Naive thymus-derived CD4-positive, alpha-beta T cell (primary cell): ENCODE measurements at regions not wholly inside any gene's neighbourhood (a gene's known extent, or its start where the extent isn't known, plus 50 kb on each side); places are given as distances from the start of the nearest gene placed in this dataset.

Source experiments
- ATAC-seq: fragments of 150-1000 bp; cut with Tn5 transposase; 2 replicates; pipeline ENCODE4 v1.10.0; 2021; ENCODE audit warnings: mild to moderate bottlenecking, moderate library complexity
- CTCF ChIA-PET: fragments of 350-600 bp; sonication (Branson Sonifier 250); formaldehyde crosslinking; loops from one replicate; lab custom pipeline; 2021; ENCODE audit warnings: antibody characterized with exemption; lab: Charles Lee
- POLR2A ChIA-PET: fragments of 350-600 bp; sonication (Branson Sonifier 250); formaldehyde crosslinking; loops from one replicate; lab custom pipeline; 2021; ENCODE audit warnings: antibody characterized with exemption, inconsistent platforms; lab: Charles Lee
- DNase-seq, 9 donors: peaks; one replicate each; pipeline versions ENCODE4 v3.0.0 to v3.0.0-alpha.2; 2020 to 2022; ENCODE audit warnings: mixed read lengths in 1 of 9
- H3K27ac ChIP-seq: one replicate; pipeline ENCODE4 v1.7.0; 2013; ENCODE audit warnings: mild to moderate bottlenecking, low read depth, low read length, moderate library complexity
- H3K27me3 ChIP-seq, 2 donors: one replicate each; pipeline ENCODE4 v1.7.0; 2013; ENCODE audit warnings: low read length in 2 of 2, mild to moderate bottlenecking in 2 of 2, moderate library complexity in 2 of 2; ENCODE audit not compliant: control insufficient read depth in 2 of 2, insufficient read depth in 2 of 2
- H3K36me3 ChIP-seq, 3 experiments: 1 replicate in 2 of 3; 2 replicates in 1 of 3; pipeline ENCODE4 v1.7.0; 2013; ENCODE audit warnings: low read length in 3 of 3, mild to moderate bottlenecking in 3 of 3, moderate library complexity in 1 of 3; ENCODE audit not compliant: insufficient read depth in 3 of 3, control insufficient read depth in 2 of 3
- H3K4me1 ChIP-seq, 2 donors: one replicate each; pipeline ENCODE4 v1.7.0; 2013; ENCODE audit warnings: low read length in 2 of 2, mild to moderate bottlenecking in 2 of 2, moderate library complexity in 1 of 2; ENCODE audit not compliant: control insufficient read depth in 2 of 2, insufficient read depth in 2 of 2
- H3K4me3 ChIP-seq: 2 replicates; pipeline ENCODE4 v1.7.0; 2013; ENCODE audit warnings: mild to moderate bottlenecking, low read length
- H3K9me3 ChIP-seq, 3 experiments: 1 replicate in 2 of 3; 2 replicates in 1 of 3; pipeline ENCODE4 v1.7.0; 2013; ENCODE audit warnings: low read length in 3 of 3; ENCODE audit not compliant: control insufficient read depth in 2 of 3
- H3K27ac Mint-ChIP-seq, 9 donors: one replicate each; pipeline ENCODE4 v1.8.0; 2020 to 2022; ENCODE audit warnings: mixed read lengths in 9 of 9, mild to moderate bottlenecking in 8 of 9, moderate library complexity in 5 of 9, inconsistent platforms in 2 of 9
- H3K27me3 Mint-ChIP-seq, 5 donors: one replicate each; pipeline ENCODE4 v1.8.0; 2021 to 2022; ENCODE audit warnings: mixed read lengths in 5 of 5, mild to moderate bottlenecking in 1 of 5
- H3K36me3 Mint-ChIP-seq, 5 donors: one replicate each; pipeline ENCODE4 v1.8.0; 2020 to 2022; ENCODE audit warnings: mixed read lengths in 5 of 5, mild to moderate bottlenecking in 3 of 5, inconsistent platforms in 1 of 5
- H3K4me1 Mint-ChIP-seq, 7 donors: one replicate each; pipeline ENCODE4 v1.8.0; 2020 to 2022; ENCODE audit warnings: mixed read lengths in 7 of 7, mild to moderate bottlenecking in 3 of 7, inconsistent platforms in 1 of 7
- H3K4me3 Mint-ChIP-seq, 10 donors: one replicate each; pipeline ENCODE4 v1.8.0; 2020 to 2022; ENCODE audit warnings: mild to moderate bottlenecking in 10 of 10, mixed read lengths in 10 of 10, moderate library complexity in 6 of 10, inconsistent platforms in 2 of 10
- H3K9me3 Mint-ChIP-seq, 11 donors: one replicate each; pipeline ENCODE4 v1.8.0; 2020 to 2022; ENCODE audit warnings: mixed read lengths in 11 of 11, mild to moderate bottlenecking in 4 of 11, inconsistent platforms in 1 of 11, moderate library complexity in 1 of 11
- intact Hi-C, 2 donors: fragments of 100-400 bp; cut with micrococcal nuclease; formaldehyde crosslinking; loops; one replicate each; pipeline ENCODE4 v1.15.1; 2023

DNA sequence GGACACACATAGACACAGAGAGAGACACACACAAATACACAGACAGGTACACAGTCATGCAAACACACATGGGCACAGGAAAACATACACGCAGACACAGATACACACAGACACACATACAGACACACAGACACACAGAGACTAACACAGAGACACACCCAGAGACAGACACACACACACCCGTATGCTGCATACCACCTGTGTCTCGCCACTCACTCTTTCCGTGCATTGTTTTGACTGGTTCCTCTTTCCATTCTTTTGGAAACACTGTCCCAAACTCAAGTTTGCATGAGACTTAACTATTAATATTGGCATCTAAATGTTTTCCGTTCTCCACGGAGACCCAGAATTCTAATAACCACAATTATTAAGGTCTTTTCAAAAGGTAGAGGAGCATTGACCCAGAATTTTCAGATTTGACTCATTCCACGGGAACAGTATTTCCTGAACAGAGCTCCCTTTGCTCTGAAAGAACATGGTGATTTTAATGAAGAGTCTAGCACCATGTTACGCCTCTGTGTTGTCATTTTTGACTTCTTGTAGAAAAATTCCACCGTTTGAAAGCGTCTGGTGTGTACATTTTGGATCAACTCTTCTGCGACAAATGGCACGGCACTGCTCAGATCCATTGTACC, 141.2 kb upstream of the RNF32 start:
- Histone ChIP-seq H3K27me3 (no peaks in the 10 kb centered on the region), H3K9me3 (no peaks in the 10 kb centered on the region), H3K36me3 (no peaks in the 10 kb centered on the region), H3K4me3 (no peak overlapping the region), H3K27ac (no peak overlapping the region), H3K4me1 (no peaks in the 10 kb centered on the region)
- Mint-ChIP-seq H3K4me3 (no peak overlapping the region), H3K27me3 (peaks cover 0 to 6% (median 0%) of the 10 kb centered on the region in 5 donors), H3K9me3 (peaks cover 0 to 4% (median 0%) of the 10 kb centered on the region in 11 donors), H3K4me1 (no peaks in the 10 kb centered on the region), H3K27ac (no peak overlapping the region), H3K36me3 (no peaks in the 10 kb centered on the region)
- DNase-seq (no peak), ATAC-seq (no peak)
- POLR2A ChIA-PET = no interaction called here
- intact Hi-C loops = no loop called here
- CTCF ChIA-PET = no interaction called here

- no peaks in the 10 kb centered on the region for H3K27me3 ChIP-seq
- Mint-ChIP-seq H3K27ac (no peak overlapping the region), H3K4me3 (no peak overlapping the region), H3K9me3 (peaks cover 0 to 4% (median 0%) of the 10 kb centered on the region in 11 donors), H3K36me3 (no peaks in the 10 kb centered on the region), H3K27me3 (peaks cover 0 to under 1% (median 0%) of the 10 kb centered on the region in 5 donors), H3K4me1 (no peaks in the 10 kb centered on the region)
- no peaks in the 10 kb centered on the region for H3K36me3 ChIP-seq
- ChIA-PET CTCF (no interaction called here), POLR2A (no interaction called here)
- intact Hi-C loops = no loop called here
- no peak overlapping the region for H3K4me3 ChIP-seq
- H3K4me1 ChIP-seq = no peaks in the 10 kb centered on the region
- H3K9me3 ChIP-seq = no peaks in the 10 kb centered on the region
- DNase-seq (no peak), ATAC-seq (no peak)
- H3K27ac ChIP-seq = no peak overlapping the region
Measured at GRCh38 chr7:156497776-156498509, 142.6 kb upstream of the RNF32 start.

- H3K4me3 ChIP-seq = no peak overlapping the region
- no peaks in the 10 kb centered on the region for H3K27me3 ChIP-seq
- Mint-ChIP-seq H3K4me1 (peaks cover 0 to under 1% (median 0%) of the 10 kb centered on the region in 7 donors), H3K9me3 (peaks cover 0 to 4% (median 0%) of the 10 kb centered on the region in 11 donors), H3K27me3 (peaks cover 0 to 11% (median 3%) of the 10 kb centered on the region in 5 donors), H3K27ac (no peak overlapping the region), H3K4me3 (no peak overlapping the region), H3K36me3 (no peaks in the 10 kb centered on the region)
- ATAC-seq = no peak
- H3K36me3 ChIP-seq = no peaks in the 10 kb centered on the region
- intact Hi-C loops = no loop called here
- no peak for DNase-seq
- ChIA-PET POLR2A (no interaction called here), CTCF (interaction anchor here (0.7 kb wide), 1 partner anchor 765 kb away, joined by 3 read pairs; no protein-coding TSS in a partner anchor)
- no peaks in the 10 kb centered on the region for H3K4me1 ChIP-seq
- H3K9me3 ChIP-seq = no peaks in the 10 kb centered on the region
- H3K27ac ChIP-seq = no peak overlapping the region
Measured at GRCh38 chr7:156496865-156497264, 143.7 kb upstream of the RNF32 start.

DNA sequence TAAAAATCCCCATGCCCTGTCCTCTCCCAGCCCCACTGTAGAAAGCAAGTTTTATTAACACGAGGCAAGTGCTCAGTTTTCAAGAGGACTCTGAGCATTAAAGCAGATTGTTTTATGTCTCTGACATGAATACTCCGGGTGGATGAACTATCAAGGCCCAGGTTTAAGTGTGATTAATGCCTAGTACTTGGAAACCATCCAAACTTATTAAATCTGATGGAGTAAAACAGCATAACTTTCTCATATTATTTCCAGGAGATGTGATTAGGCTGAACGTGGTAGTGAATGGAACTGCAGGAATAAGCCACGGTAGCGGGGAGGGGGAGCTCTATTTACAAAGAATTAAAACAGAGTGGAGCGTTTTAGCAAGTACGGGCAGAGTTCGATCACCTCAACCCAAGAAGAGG, 144.2 kb upstream of the RNF32 start:
- ATAC-seq (no peak), DNase-seq (no peak)
- CTCF ChIA-PET = no interaction called here
- Histone ChIP-seq H3K4me3 (no peak overlapping the region), H3K36me3 (no peaks in the 10 kb centered on the region), H3K4me1 (no peaks in the 10 kb centered on the region), H3K9me3 (no peaks in the 10 kb centered on the region), H3K27me3 (no peaks in the 10 kb centered on the region), H3K27ac (no peak overlapping the region)
- Mint-ChIP-seq H3K27ac (no peak overlapping the region), H3K4me1 (peaks cover 0 to 1% (median 0%) of the 10 kb centered on the region in 7 donors), H3K4me3 (no peak overlapping the region), H3K27me3 (peaks cover 0 to 13% (median 8%) of the 10 kb centered on the region in 5 donors), H3K36me3 (no peaks in the 10 kb centered on the region), H3K9me3 (peaks cover 0 to 4% (median 0%) of the 10 kb centered on the region in 11 donors)
- POLR2A ChIA-PET = no interaction called here
- intact Hi-C loops = no loop called here

DNA sequence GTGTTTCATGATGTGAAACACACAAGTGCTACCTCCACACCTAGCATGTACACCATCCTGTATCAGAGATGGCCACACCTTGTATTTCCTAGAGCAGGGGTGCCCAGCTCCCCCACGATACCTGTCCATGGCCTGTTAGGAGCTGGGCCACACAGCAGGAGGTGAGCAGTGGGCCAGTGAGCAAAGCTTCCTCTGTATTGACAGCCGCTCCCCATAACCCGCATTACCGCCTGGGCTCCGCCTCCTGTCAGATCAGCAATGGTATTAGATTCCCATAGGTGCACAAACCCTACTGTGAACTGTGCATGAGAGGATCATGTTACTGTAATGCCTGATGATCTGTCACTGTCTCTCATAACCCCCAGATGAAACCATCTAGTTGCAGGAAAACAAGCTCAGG, 145.6 kb upstream of the RNF32 start:
- POLR2A ChIA-PET = no interaction called here
- H3K4me3 Mint-ChIP-seq = no peak overlapping the region

GRCh38 chr7:156493942-156494341, 146.6 kb upstream of the RNF32 start:
- intact Hi-C loops = no loop called here
- H3K4me1 Mint-ChIP-seq = peaks cover 0 to 1% (median 0%) of the 10 kb centered on the region in 7 donors
- ChIA-PET CTCF (no interaction called here), POLR2A (no interaction called here)
- H3K4me3 Mint-ChIP-seq = no peak overlapping the region
- no peaks in the 10 kb centered on the region for H3K36me3 ChIP-seq
- no peaks in the 10 kb centered on the region for H3K9me3 Mint-ChIP-seq
- H3K4me3 ChIP-seq = no peak overlapping the region
- DNase-seq (no peak), ATAC-seq (no peak)
- H3K27me3 ChIP-seq = no peaks in the 10 kb centered on the region
- H3K27ac ChIP-seq = no peak overlapping the region
- no peaks in the 10 kb centered on the region for H3K36me3 Mint-ChIP-seq
- H3K27me3 Mint-ChIP-seq = peaks cover under 1 to 21% (median 16%) of the 10 kb centered on the region in 5 donors
- no peaks in the 10 kb centered on the region for H3K4me1 ChIP-seq
- H3K9me3 ChIP-seq = no peaks in the 10 kb centered on the region
- no peak overlapping the region for H3K27ac Mint-ChIP-seq

More for the DNA sequence above, 145.6 kb upstream of the RNF32 start:
- H3K4me1 ChIP-seq = no peaks in the 10 kb centered on the region
- no peak overlapping the region for H3K4me3 ChIP-seq
- Mint-ChIP-seq H3K27ac (no peak overlapping the region), H3K9me3 (no peaks in the 10 kb centered on the region), H3K27me3 (peaks cover 0 to 16% (median 11%) of the 10 kb centered on the region in 5 donors), H3K4me1 (peaks cover 0 to 1% (median 0%) of the 10 kb centered on the region in 7 donors), H3K36me3 (no peaks in the 10 kb centered on the region)
- H3K9me3 ChIP-seq = no peaks in the 10 kb centered on the region
- DNase-seq (no peak), ATAC-seq (no peak)
- H3K36me3 ChIP-seq = no peaks in the 10 kb centered on the region
- intact Hi-C loops = no loop called here
- no peak overlapping the region for H3K27ac ChIP-seq
- no peaks in the 10 kb centered on the region for H3K27me3 ChIP-seq
- CTCF ChIA-PET = no interaction called here
